ENCODE measurements at regions not wholly inside any gene's neighbourhood (a gene's known extent, or its start where the extent isn't known, plus 50 kb on each side); places are given as distances from the start of the nearest gene placed in this dataset.

- dilution Hi-C loops (cut with MboI; ENCODE audit: extremely low pct_ligation_motif_present, low sequenced_read_pairs) (no loop called here), intact Hi-C loops (cut with micrococcal nuclease) (no loop called here)
- DNase-seq (ENCODE audit: low read depth, low spot score) (no peak), FAIRE-seq (no peak)
- no peak overlapping the region for H3K27ac ChIP-seq (ENCODE audit: insufficient read depth, low read depth, low read length)
- H3K4me2 ChIP-seq (ENCODE audit: insufficient read depth, low read length): no peak overlapping the region
- H4K20me1 ChIP-seq (replicated peaks; ENCODE audit: control insufficient read depth, extremely low read depth, insufficient read depth, low read length): no peaks in the 10 kb centered on the region
- H3K9me1 ChIP-seq (replicated peaks; ENCODE audit: control insufficient read depth, extremely low read depth, insufficient read depth, low read length): no peaks in the 10 kb centered on the region
- ChIA-PET CTCF (interaction anchor here (1.1 to 1.8 kb wide), 2 partner anchors 53 to 198 kb away, joined by 4 read pairs; no protein-coding TSS in a partner anchor), POLR2A (no interaction called here)
- no peak for TF ChIP-seq FOS (IDR thresholded peaks at IDR 0.05; ENCODE audit: borderline replicate concordance, insufficient read depth, low read length)
- no peak for TF ChIP-seq MYC (IDR thresholded peaks at IDR 0.05; ENCODE audit: low read depth, low read length)
- no peak for TF ChIP-seq GATA2 (IDR thresholded peaks at IDR 0.05; ENCODE audit: insufficient read depth, insufficient read length, low read depth, low read length)
- no peak for TF ChIP-seq CTCF (IDR thresholded peaks at IDR 0.05; ENCODE audit: extremely low read depth in 1 of 2, insufficient read depth in 1 of 2, low read depth in 1 of 2, low read length in 2 of 2)
- TF ChIP-seq EZH2 (IDR thresholded peaks at IDR 0.05; ENCODE audit: borderline replicate concordance, low read depth, low read length, severe bottlenecking): no peak
- TF ChIP-seq MAX (IDR thresholded peaks at IDR 0.05; ENCODE audit: insufficient read depth, insufficient read length): no peak
- no peak for TF ChIP-seq POLR2AphosphoS5 (IDR thresholded peaks at IDR 0.05; ENCODE audit: insufficient read depth, low read depth, low read length)
- peaks cover 2 to 4% of the 10 kb centered on the region in 2 experiments for H3K27me3 ChIP-seq (ENCODE audit: control insufficient read depth in 2 of 2, insufficient read depth in 2 of 2, low read length in 2 of 2)
- no peak overlapping the region for H3K4me3 ChIP-seq (replicated peaks in 1 of 3; ENCODE audit: insufficient read depth in 1 of 3, low read depth in 1 of 3, low read length in 3 of 3)
- no peaks in the 10 kb centered on the region for H3K36me3 ChIP-seq (ENCODE audit: control insufficient read depth in 2 of 2, extremely low read depth in 1 of 2, insufficient read depth in 2 of 2, low read length in 2 of 2)
- H3K79me2 ChIP-seq (ENCODE audit: control insufficient read depth, insufficient read depth, low read length): no peaks in the 10 kb centered on the region
- no peak overlapping the region for H3K9ac ChIP-seq (replicated peaks; ENCODE audit: extremely low read depth, insufficient read depth, low read length)
- no peaks in the 10 kb centered on the region for H3K9me3 ChIP-seq (replicated peaks; ENCODE audit: control insufficient read depth, insufficient read depth, low read length)
- H3K4me1 ChIP-seq (ENCODE audit: control insufficient read depth, extremely low read depth, insufficient read depth, low read length): no peaks in the 10 kb centered on the region
- H2AFZ ChIP-seq (ENCODE audit: low read depth, low read length): no peak overlapping the region
- BruUV-seq (replicated peaks): no TSS peak
Observed at GRCh38 chr11:126140201-126140925, 71.1 kb downstream of the RPUSD4 start.
